ENCODE measurements at regions not wholly inside any gene's neighbourhood (a gene's known extent, or its start where the extent isn't known, plus 50 kb on each side); places are given as distances from the start of the nearest gene placed in this dataset.

GRCh38 chr6:87995461-87995860 lies 52.2 kb upstream of the SPACA1 start:
- H3K9ac ChIP-seq (ENCODE audit: extremely low read depth, insufficient read length, low read length): no peak overlapping the region
- H3K9me3 ChIP-seq (ENCODE audit: control insufficient read depth, low read depth, low read length): no peaks in the 10 kb centered on the region
- no peak overlapping the region for H4K5ac ChIP-seq (ENCODE audit: insufficient read length, low read depth, low read length)
- H3K79me1 ChIP-seq (ENCODE audit: insufficient read depth, low read depth, low read length, poor library complexity, severe bottlenecking): no peaks in the 10 kb centered on the region
- H3K4me1 Mint-ChIP-seq: peaks cover 13 to 25% of the 10 kb centered on the region in 2 experiments
- no peaks in the 10 kb centered on the region for H4K20me1 ChIP-seq (ENCODE audit: control insufficient read depth, insufficient read depth, insufficient read length)
- no peaks in the 10 kb centered on the region for H3K23me2 ChIP-seq (ENCODE audit: insufficient read length, low read depth, low read length, poor library complexity, severe bottlenecking)
- no peak overlapping the region for H4K8ac ChIP-seq (replicated peaks; ENCODE audit: insufficient read length, low read depth, low read length)
- H2BK12ac ChIP-seq (ENCODE audit: insufficient read length, low read depth, low read length): no peak overlapping the region
- WGBS (ENCODE audit: extremely low coverage, insufficient read length, low lambda C conversion rate): no CpG with 5 or more reads among the region's 7 CpGs
- no peaks in the 10 kb centered on the region for H3K27me3 ChIP-seq (ENCODE audit: insufficient read depth, low read length)
- H3K9me3 Mint-ChIP-seq: no peaks in the 10 kb centered on the region; a peak in 1 of 5 replicates
- peak overlapping the region in 1 of 3 experiments; percentile 52; a peak in 2 of 7 replicates for H3K27ac Mint-ChIP-seq
- DNase-seq: no peak
- peak overlapping the region; percentile 57 for H2AFZ ChIP-seq (ENCODE audit: low read length)
- H3K18ac ChIP-seq (ENCODE audit: insufficient read length, low read depth, low read length): no peak overlapping the region
- no peak overlapping the region for H3T11ph ChIP-seq (ENCODE audit: low read length)
- no peaks in the 10 kb centered on the region; the same call in 1 of the 2 replicates for H3K4me1 ChIP-seq (ENCODE audit: insufficient read depth, low read length)
- H2AK5ac ChIP-seq (ENCODE audit: insufficient read length, low read length): no peak overlapping the region
- no peaks in the 10 kb centered on the region for H3K79me2 ChIP-seq (ENCODE audit: insufficient read depth, low read length)
- H2BK120ac ChIP-seq (ENCODE audit: low read depth, low read length, poor library complexity, severe bottlenecking): no peak overlapping the region
- H2BK5ac ChIP-seq (ENCODE audit: insufficient read length, low read length): no peak overlapping the region
- H4K91ac ChIP-seq (ENCODE audit: insufficient read length, low read depth, low read length): no peak overlapping the region
- H3K56ac ChIP-seq (ENCODE audit: insufficient read length, low read depth, low read length): no peak overlapping the region
- H2BK20ac ChIP-seq (ENCODE audit: low read depth, low read length, poor library complexity, severe bottlenecking): no peak overlapping the region
- no peak for TF ChIP-seq CTCF (conservative IDR thresholded peaks at IDR 0.05)
- H3K27ac ChIP-seq (ENCODE audit: insufficient read length, low read depth, low read length): no peak overlapping the region
- no peak overlapping the region for H3K4ac ChIP-seq (ENCODE audit: low read depth, low read length)
- no peak overlapping the region for H3K4me3 Mint-ChIP-seq
- H3K14ac ChIP-seq (ENCODE audit: insufficient read depth, low read length): no peak overlapping the region
- no peak overlapping the region for H2BK15ac ChIP-seq (ENCODE audit: low read depth, low read length)
- H3K4me2 ChIP-seq (ENCODE audit: insufficient read depth, insufficient read length, low read length): no peak overlapping the region
- no peaks in the 10 kb centered on the region for H3K27me3 Mint-ChIP-seq (ENCODE audit: low read depth)
- no peaks in the 10 kb centered on the region for H3K36me3 Mint-ChIP-seq (ENCODE audit: insufficient read depth in 1 of 3, low read depth in 3 of 3)
- H3K23ac ChIP-seq (ENCODE audit: insufficient read length, low read depth, low read length): no peak overlapping the region
